ENCODE measurements at regions not wholly inside any gene's neighbourhood (a gene's known extent, or its start where the extent isn't known, plus 50 kb on each side); places are given as distances from the start of the nearest gene placed in this dataset.

GRCh38 chr4:126440297-126440696, 1125.5 kb downstream of the FAT4 start:
- no peaks in the 10 kb centered on the region for H3K9me3 Mint-ChIP-seq
- intact Hi-C loops (cut with micrococcal nuclease), result no loop called here
- H3K27me3 Mint-ChIP-seq, result no peaks in the 10 kb centered on the region
- H3K4me3 Mint-ChIP-seq, result no peak overlapping the region
- DNase-seq, result no peak
- no peaks in the 10 kb centered on the region for H3K36me3 Mint-ChIP-seq (ENCODE audit: low read depth)
- no peaks in the 10 kb centered on the region for H3K4me1 Mint-ChIP-seq
- no peak overlapping the region for H3K27ac Mint-ChIP-seq

GRCh38 chr4:126441173-126442035, 1126.6 kb downstream of the FAT4 start:
- no peak for DNase-seq
- Mint-ChIP-seq H3K36me3 (ENCODE audit: low read depth) (no peaks in the 10 kb centered on the region), H3K27ac (no peak overlapping the region), H3K27me3 (no peaks in the 10 kb centered on the region), H3K4me1 (no peaks in the 10 kb centered on the region), H3K9me3 (no peaks in the 10 kb centered on the region), H3K4me3 (no peak overlapping the region)
- intact Hi-C loops (cut with micrococcal nuclease), result no loop called here

- DNase-seq, result no peak
- H3K9me3 Mint-ChIP-seq, result no peaks in the 10 kb centered on the region
Measured at GRCh38 chr4:126445596-126445995, 1130.8 kb downstream of the FAT4 start.

GRCh38 chr4:126446917-126447316, 1132.2 kb downstream of the FAT4 start:
- Mint-ChIP-seq H3K36me3 (ENCODE audit: low read depth) (no peaks in the 10 kb centered on the region), H3K4me1 (no peaks in the 10 kb centered on the region), H3K27ac (no peak overlapping the region), H3K4me3 (no peak overlapping the region), H3K27me3 (no peaks in the 10 kb centered on the region), H3K9me3 (no peaks in the 10 kb centered on the region)
- no peak for DNase-seq
- intact Hi-C loops (cut with micrococcal nuclease), result no loop called here

More at GRCh38 chr4:126445596-126445995, 1130.8 kb downstream of the FAT4 start:
- Mint-ChIP-seq H3K4me1 (no peaks in the 10 kb centered on the region), H3K27me3 (no peaks in the 10 kb centered on the region), H3K36me3 (ENCODE audit: low read depth) (no peaks in the 10 kb centered on the region), H3K27ac (no peak overlapping the region), H3K4me3 (no peak overlapping the region)
- intact Hi-C loops (cut with micrococcal nuclease), result no loop called here

- H3K36me3 Mint-ChIP-seq (ENCODE audit: low read depth), result no peaks in the 10 kb centered on the region
- H3K4me3 Mint-ChIP-seq, result no peak overlapping the region
- H3K27ac Mint-ChIP-seq, result no peak overlapping the region
- no peaks in the 10 kb centered on the region for H3K4me1 Mint-ChIP-seq
- intact Hi-C loops (cut with micrococcal nuclease), result no loop called here
- no peak for DNase-seq
- no peaks in the 10 kb centered on the region for H3K9me3 Mint-ChIP-seq
- H3K27me3 Mint-ChIP-seq, result no peaks in the 10 kb centered on the region
Measured at GRCh38 chr4:126448086-126448845, 1133.5 kb downstream of the FAT4 start.

GRCh38 chr4:126451237-126451873, 1136.6 kb downstream of the FAT4 start:
- no peak for DNase-seq
- Mint-ChIP-seq H3K36me3 (ENCODE audit: low read depth) (no peaks in the 10 kb centered on the region), H3K9me3 (no peaks in the 10 kb centered on the region), H3K27ac (no peak overlapping the region), H3K4me1 (no peaks in the 10 kb centered on the region), H3K27me3 (no peaks in the 10 kb centered on the region), H3K4me3 (no peak overlapping the region)
- intact Hi-C loops (cut with micrococcal nuclease), result no loop called here

- intact Hi-C loops (cut with micrococcal nuclease), result no loop called here
- H3K4me3 Mint-ChIP-seq, result no peak overlapping the region
- no peaks in the 10 kb centered on the region for H3K27me3 Mint-ChIP-seq
- DNase-seq, result no peak
- H3K27ac Mint-ChIP-seq, result no peak overlapping the region
- no peaks in the 10 kb centered on the region for H3K36me3 Mint-ChIP-seq (ENCODE audit: low read depth)
- H3K4me1 Mint-ChIP-seq, result no peaks in the 10 kb centered on the region
- no peaks in the 10 kb centered on the region for H3K9me3 Mint-ChIP-seq
Measured at GRCh38 chr4:126455865-126456264, 1141.1 kb downstream of the FAT4 start.

- H3K4me3 Mint-ChIP-seq, result no peak overlapping the region
- intact Hi-C loops (cut with micrococcal nuclease), result no loop called here
- no peaks in the 10 kb centered on the region for H3K36me3 Mint-ChIP-seq (ENCODE audit: low read depth)
- no peak for DNase-seq
- H3K27me3 Mint-ChIP-seq, result no peaks in the 10 kb centered on the region
- H3K27ac Mint-ChIP-seq, result no peak overlapping the region
- H3K4me1 Mint-ChIP-seq, result no peaks in the 10 kb centered on the region
- no peaks in the 10 kb centered on the region for H3K9me3 Mint-ChIP-seq
Measured at GRCh38 chr4:126458993-126459392, 1144.2 kb downstream of the FAT4 start.

GRCh38 chr4:126465341-126465740, 1150.6 kb downstream of the FAT4 start:
- Mint-ChIP-seq H3K27me3 (no peaks in the 10 kb centered on the region), H3K9me3 (no peaks in the 10 kb centered on the region), H3K4me1 (no peaks in the 10 kb centered on the region), H3K27ac (no peak overlapping the region), H3K4me3 (no peak overlapping the region), H3K36me3 (ENCODE audit: low read depth) (no peaks in the 10 kb centered on the region)
- intact Hi-C loops (cut with micrococcal nuclease), result no loop called here
- no peak for DNase-seq

GRCh38 chr4:126466848-126467247, 1152.1 kb downstream of the FAT4 start:
- intact Hi-C loops (cut with micrococcal nuclease), result no loop called here
- H3K4me3 Mint-ChIP-seq, result no peak overlapping the region

GRCh38 chr4:126468144-126468543, 1153.4 kb downstream of the FAT4 start:
- no peak for DNase-seq
- Mint-ChIP-seq H3K9me3 (no peaks in the 10 kb centered on the region), H3K27me3 (no peaks in the 10 kb centered on the region), H3K27ac (no peak overlapping the region), H3K36me3 (ENCODE audit: low read depth) (no peaks in the 10 kb centered on the region), H3K4me3 (no peak overlapping the region), H3K4me1 (no peaks in the 10 kb centered on the region)
- intact Hi-C loops (cut with micrococcal nuclease), result no loop called here

More at GRCh38 chr4:126466848-126467247, 1152.1 kb downstream of the FAT4 start:
- no peaks in the 10 kb centered on the region for H3K36me3 Mint-ChIP-seq (ENCODE audit: low read depth)
- no peak overlapping the region for H3K27ac Mint-ChIP-seq
- no peaks in the 10 kb centered on the region for H3K27me3 Mint-ChIP-seq
- H3K4me1 Mint-ChIP-seq, result no peaks in the 10 kb centered on the region
- no peak for DNase-seq
- H3K9me3 Mint-ChIP-seq, result no peaks in the 10 kb centered on the region

- Mint-ChIP-seq H3K9me3 (no peaks in the 10 kb centered on the region), H3K4me1 (no peaks in the 10 kb centered on the region), H3K27me3 (no peaks in the 10 kb centered on the region), H3K27ac (no peak overlapping the region), H3K4me3 (no peak overlapping the region), H3K36me3 (ENCODE audit: low read depth) (no peaks in the 10 kb centered on the region)
- intact Hi-C loops (cut with micrococcal nuclease), result no loop called here
- no peak for DNase-seq
Measured at GRCh38 chr4:126470862-126471261, 1156.1 kb downstream of the FAT4 start.

- no peaks in the 10 kb centered on the region for H3K4me1 Mint-ChIP-seq
- no peak overlapping the region for H3K27ac Mint-ChIP-seq
- no peak for DNase-seq
- no peak overlapping the region for H3K4me3 Mint-ChIP-seq
- intact Hi-C loops (cut with micrococcal nuclease), result no loop called here
- no peaks in the 10 kb centered on the region for H3K9me3 Mint-ChIP-seq
- H3K27me3 Mint-ChIP-seq, result no peaks in the 10 kb centered on the region
- no peaks in the 10 kb centered on the region for H3K36me3 Mint-ChIP-seq (ENCODE audit: low read depth)
Measured at GRCh38 chr4:126475730-126476129, 1157.0 kb upstream of the INTU start.

GRCh38 chr4:126479709-126480108, 1153.0 kb upstream of the INTU start:
- no peaks in the 10 kb centered on the region for H3K27me3 Mint-ChIP-seq
- H3K4me1 Mint-ChIP-seq, result no peaks in the 10 kb centered on the region
- intact Hi-C loops (cut with micrococcal nuclease), result no loop called here
- DNase-seq, result no peak
- H3K9me3 Mint-ChIP-seq, result no peaks in the 10 kb centered on the region
- no peaks in the 10 kb centered on the region for H3K36me3 Mint-ChIP-seq (ENCODE audit: low read depth)
- H3K27ac Mint-ChIP-seq, result no peak overlapping the region
- no peak overlapping the region for H3K4me3 Mint-ChIP-seq
